CD4-positive, alpha-beta T cell (primary cell): ENCODE measurements at regions not wholly inside any gene's neighbourhood (a gene's known extent, or its start where the extent isn't known, plus 50 kb on each side); places are given as distances from the start of the nearest gene placed in this dataset.

Experiments
- ATAC-seq: fragments of 200-7000 bp; cut with Tn5 transposase; one replicate; pipeline ENCODE4 v1.10.0; 2022; ENCODE audit warnings: mild to moderate bottlenecking; ENCODE audit not compliant: poor library complexity
- CTCF ChIA-PET: fragments of 350-600 bp; sonication (Branson Sonifier 250); formaldehyde crosslinking; loops from one replicate; lab custom pipeline; 2021; ENCODE audit warnings: antibody characterized with exemption, inconsistent platforms; lab: Charles Lee
- POLR2A ChIA-PET: fragments of 350-600 bp; sonication (Branson Sonifier 250); formaldehyde crosslinking; loops from one replicate; lab custom pipeline; 2021; ENCODE audit warnings: antibody characterized with exemption, inconsistent platforms; lab: Charles Lee
- DNase-seq, 14 experiments: peaks; one replicate each; pipeline ENCODE4 v3.0.0-alpha.2; 2013 to 2020; ENCODE audit warnings: mixed read lengths in 2 of 14
- H3K27ac ChIP-seq, 2 donors: one replicate each; pipeline versions ENCODE4 v1.5.1 to v1.7.0; 2013; ENCODE audit warnings: low read length in 2 of 2, low read depth in 1 of 2, mild to moderate bottlenecking in 1 of 2
- H3K27me3 ChIP-seq, 2 experiments: 1 replicate in 1 of 2; 2 replicates in 1 of 2; pipeline versions ENCODE4 v1.6.1 to v1.7.0; 2013; ENCODE audit warnings: low read length in 2 of 2, control low read depth in 1 of 2, mild to moderate bottlenecking in 1 of 2, moderate library complexity in 1 of 2; ENCODE audit not compliant: insufficient read depth in 2 of 2, control insufficient read depth in 1 of 2
- H3K36me3 ChIP-seq: one replicate; pipeline ENCODE4 v1.6.1; 2013; ENCODE audit warnings: low read length, control low read depth; ENCODE audit not compliant: insufficient read depth
- H3K4me1 ChIP-seq: one replicate; pipeline ENCODE4 v1.6.1; 2013; ENCODE audit warnings: low read length, control low read depth; ENCODE audit not compliant: insufficient read depth
- H3K4me3 ChIP-seq: one replicate; pipeline ENCODE4 v1.5.1; 2013; ENCODE audit warnings: mild to moderate bottlenecking, low read length, moderate library complexity
- H3K9me3 ChIP-seq, 2 experiments: 1 replicate in 1 of 2; 2 replicates in 1 of 2; pipeline versions ENCODE4 v1.6.1 to v1.7.0; 2013; ENCODE audit warnings: low read length in 2 of 2, mild to moderate bottlenecking in 2 of 2, control low read depth in 1 of 2, moderate library complexity in 1 of 2; ENCODE audit not compliant: control insufficient read depth in 1 of 2, insufficient read depth in 1 of 2
- H3K27ac Mint-ChIP-seq: one replicate; pipeline ENCODE4 v1.8.0; 2020; ENCODE audit warnings: mixed read lengths
- H3K27me3 Mint-ChIP-seq: one replicate; pipeline ENCODE4 v1.8.0; 2021; ENCODE audit warnings: mixed read lengths
- H3K36me3 Mint-ChIP-seq: one replicate; pipeline ENCODE4 v1.8.0; 2021; ENCODE audit warnings: low read depth, mixed read lengths
- H3K4me1 Mint-ChIP-seq: one replicate; pipeline ENCODE4 v1.8.0; 2021; ENCODE audit warnings: low read depth, mixed read lengths
- H3K4me3 Mint-ChIP-seq: one replicate; pipeline ENCODE4 v1.8.0; 2020; ENCODE audit warnings: mild to moderate bottlenecking, mixed read lengths
- H3K9me3 Mint-ChIP-seq: one replicate; pipeline ENCODE4 v1.8.0; 2020; ENCODE audit warnings: mixed read lengths
- CTCF ChIP-seq: fragments of 200-600 bp; IDR thresholded peaks from one replicate; pipeline ENCODE4 v1.8.0; 2022; ENCODE audit warnings: antibody characterized with exemption, mild to moderate bottlenecking
- intact Hi-C, 2 experiments: fragments of 100-400 bp; cut with DNase I in 1 of 2; cut with micrococcal nuclease in 1 of 2; formaldehyde crosslinking; loops; one replicate each; pipeline versions ENCODE4 v1.15.1 to v1.9.0; 2023 to 2025; cut with DNase I, micrococcal nuclease

DNA sequence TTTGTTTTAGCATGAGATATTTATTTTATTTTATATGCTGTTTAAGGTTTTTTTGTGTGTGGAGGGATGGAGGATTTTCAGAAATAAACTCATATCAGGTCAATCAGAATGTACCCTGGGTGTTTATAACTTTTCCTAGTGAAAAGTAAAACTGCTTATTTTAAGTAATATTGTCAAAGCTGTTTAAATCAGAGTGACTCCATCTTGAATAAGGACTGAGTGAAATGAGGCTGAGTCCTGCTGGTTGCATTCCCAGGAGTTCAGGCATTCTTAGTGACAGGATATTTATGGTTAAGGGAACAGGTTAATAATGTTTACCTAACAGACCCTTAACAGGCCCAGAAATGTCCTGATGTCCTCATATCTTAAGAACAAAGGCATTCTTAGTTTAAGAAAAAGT, 1160.9 kb upstream of the PCDH7 start:
- Histone ChIP-seq H3K36me3 (no peaks in the 10 kb centered on the region), H3K4me1 (no peaks in the 10 kb centered on the region), H3K9me3 (no peaks in the 10 kb centered on the region), H3K27ac (no peak overlapping the region), H3K27me3 (no peaks in the 10 kb centered on the region), H3K4me3 (no peak overlapping the region)
- no peak for TF ChIP-seq CTCF
- Mint-ChIP-seq H3K27ac (no peak overlapping the region), H3K4me3 (no peak overlapping the region), H3K27me3 (no peaks in the 10 kb centered on the region), H3K4me1 (no peaks in the 10 kb centered on the region), H3K9me3 (peaks cover 5% of the 10 kb centered on the region), H3K36me3 (no peaks in the 10 kb centered on the region)
- POLR2A ChIA-PET = no interaction called here
- ATAC-seq (no peak), DNase-seq (no peak)
- intact Hi-C loops = no loop called here
- CTCF ChIA-PET = no interaction called here

DNA sequence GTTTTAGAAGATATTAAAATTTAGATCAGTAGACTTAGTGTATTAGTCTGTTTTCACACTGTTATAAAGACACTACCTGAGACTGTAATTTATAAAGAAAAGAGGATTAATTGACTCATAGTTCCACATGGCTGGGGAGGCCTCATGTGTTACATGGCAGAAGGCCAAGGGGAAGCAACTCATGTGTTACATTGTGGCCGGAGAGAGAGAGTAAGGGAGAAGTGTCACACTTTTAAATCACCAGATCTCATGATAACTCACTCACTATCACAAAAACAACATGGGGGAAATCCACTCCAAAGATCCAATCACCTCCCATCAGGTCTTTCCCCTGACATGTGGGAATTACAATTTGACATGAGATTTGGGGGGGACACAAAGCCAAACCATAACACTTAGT, 1159.7 kb upstream of the PCDH7 start:
- no peaks in the 10 kb centered on the region for H3K4me1 ChIP-seq
- H3K36me3 Mint-ChIP-seq = no peaks in the 10 kb centered on the region
- no peaks in the 10 kb centered on the region for H3K27me3 Mint-ChIP-seq
- no peak overlapping the region for H3K27ac ChIP-seq
- ATAC-seq (no peak), DNase-seq (no peak)
- intact Hi-C loops = no loop called here
- H3K4me3 Mint-ChIP-seq = no peak overlapping the region
- TF ChIP-seq CTCF = no peak
- H3K36me3 ChIP-seq = no peaks in the 10 kb centered on the region
- H3K4me3 ChIP-seq = no peak overlapping the region
- H3K9me3 ChIP-seq = no peaks in the 10 kb centered on the region
- no peaks in the 10 kb centered on the region for H3K4me1 Mint-ChIP-seq
- POLR2A ChIA-PET = no interaction called here
- CTCF ChIA-PET = no interaction called here
- H3K27ac Mint-ChIP-seq = no peak overlapping the region
- peaks cover 10% of the 10 kb centered on the region for H3K9me3 Mint-ChIP-seq
- H3K27me3 ChIP-seq = no peaks in the 10 kb centered on the region

GRCh38 chr4:29565256-29565655, 1154.9 kb upstream of the PCDH7 start:
- no peaks in the 10 kb centered on the region for H3K9me3 ChIP-seq
- DNase-seq (no peak), ATAC-seq (no peak)
- Mint-ChIP-seq H3K9me3 (peaks cover 10% of the 10 kb centered on the region), H3K27ac (no peak overlapping the region), H3K27me3 (no peaks in the 10 kb centered on the region), H3K36me3 (no peaks in the 10 kb centered on the region), H3K4me3 (no peak overlapping the region), H3K4me1 (no peaks in the 10 kb centered on the region)
- intact Hi-C loops = no loop called here
- ChIA-PET POLR2A (no interaction called here), CTCF (no interaction called here)
- no peak for TF ChIP-seq CTCF
- H3K27ac ChIP-seq = no peak overlapping the region
- H3K4me1 ChIP-seq = no peaks in the 10 kb centered on the region
- no peaks in the 10 kb centered on the region for H3K27me3 ChIP-seq
- H3K4me3 ChIP-seq = no peak overlapping the region
- no peaks in the 10 kb centered on the region for H3K36me3 ChIP-seq
